HEK293T (cell line): ENCODE measurements at regions not wholly inside any gene's neighbourhood (a gene's known extent, or its start where the extent isn't known, plus 50 kb on each side); places are given as distances from the start of the nearest gene placed in this dataset.

ENCODE experiments used
- CTCF ChIA-PET: fragments of 350-600 bp; formaldehyde crosslinking; extraction: SDS; loops from one replicate; lab custom pipeline; 2021; ENCODE audit warnings: antibody characterized with exemption, inconsistent platforms; lab: Yijun Ruan, JAX
- POLR2A ChIA-PET: fragments of 350-600 bp; formaldehyde crosslinking; extraction: SDS; loops from one replicate; lab custom pipeline; 2020; ENCODE audit warnings: antibody characterized with exemption, inconsistent platforms; lab: Yijun Ruan, JAX
- DNase-seq: peaks from one replicate; pipeline ENCODE4 v3.0.0; 2012; ENCODE audit warnings: mixed read lengths; ENCODE audit errors: extremely low spot score
- ARNT ChIP-seq: fragments of 450-650 bp; IDR thresholded peaks from 2 replicates; pipeline ENCODE4 v1.6.1; 2017; ENCODE audit warnings: mild to moderate bottlenecking
- BHLHE40 ChIP-seq: fragments of 450-650 bp; IDR thresholded peaks from 2 replicates; pipeline ENCODE4 v1.6.1; 2016; ENCODE audit warnings: mild to moderate bottlenecking, moderate library complexity, borderline replicate concordance
- CTBP1 ChIP-seq: fragments of 450-650 bp; IDR thresholded peaks from 2 replicates; pipeline ENCODE4 v1.6.1; 2016; ENCODE audit warnings: borderline replicate concordance
- ELF4 ChIP-seq: fragments of 450-650 bp; IDR thresholded peaks from 2 replicates; pipeline ENCODE4 v1.6.1; 2017; ENCODE audit warnings: antibody characterized with exemption
- FOXA1 ChIP-seq: fragments of 450-650 bp; IDR thresholded peaks from 2 replicates; pipeline ENCODE4 v1.6.1; 2016; ENCODE audit warnings: mild to moderate bottlenecking
- FOXK2 ChIP-seq: fragments of 450-650 bp; IDR thresholded peaks from 2 replicates; pipeline ENCODE4 v1.6.1; 2016; ENCODE audit warnings: mild to moderate bottlenecking
- FOXM1 ChIP-seq: fragments of 450-650 bp; IDR thresholded peaks from 2 replicates; pipeline ENCODE4 v1.6.1; 2017; ENCODE audit warnings: mild to moderate bottlenecking, borderline replicate concordance
- HDGF ChIP-seq: fragments of 450-650 bp; IDR thresholded peaks from 2 replicates; pipeline ENCODE4 v1.6.1; 2017; ENCODE audit warnings: antibody characterized with exemption, borderline replicate concordance
- L3MBTL2 ChIP-seq: fragments of 450-650 bp; conservative IDR thresholded peaks from 2 replicates; pipeline ENCODE4 v1.6.1; 2016; ENCODE audit warnings: mild to moderate bottlenecking
- LEF1 ChIP-seq: fragments of 450-650 bp; IDR thresholded peaks from 2 replicates; pipeline ENCODE4 v1.6.1; 2017; ENCODE audit warnings: mild to moderate bottlenecking, borderline replicate concordance
- NFRKB ChIP-seq: fragments of 450-650 bp; IDR thresholded peaks from 2 replicates; pipeline ENCODE4 v1.6.1; 2016; ENCODE audit warnings: mild to moderate bottlenecking, moderate library complexity
- PKNOX1 ChIP-seq: fragments of 450-650 bp; IDR thresholded peaks from 2 replicates; pipeline ENCODE4 v1.6.1; 2016
- SP1 ChIP-seq: fragments of 450-650 bp; IDR thresholded peaks from 2 replicates; pipeline ENCODE4 v1.6.1; 2017
- SUZ12 ChIP-seq: fragments of 450-650 bp; IDR thresholded peaks from 2 replicates; pipeline ENCODE4 v1.6.1; 2016; ENCODE audit warnings: mild to moderate bottlenecking
- TARDBP ChIP-seq: fragments of 450-650 bp; IDR thresholded peaks from 2 replicates; pipeline ENCODE4 v1.6.1; 2016
- ZNF384 ChIP-seq: fragments of 450-650 bp; IDR thresholded peaks from 2 replicates; pipeline ENCODE4 v1.6.1; 2016

- CTCF ChIA-PET = no interaction called here
- no peak for DNase-seq
- TF ChIP-seq SP1 = no peak
- no peak for TF ChIP-seq SUZ12
- TF ChIP-seq CTBP1 = no peak
- no peak for TF ChIP-seq FOXM1
- no peak for TF ChIP-seq FOXK2
- no peak for TF ChIP-seq NFRKB
- no peak for TF ChIP-seq HDGF
- POLR2A ChIA-PET = no interaction called here
Measured at GRCh38 chr10:128324058-128324827, 198.0 kb upstream of the MKI67 start.

DNA sequence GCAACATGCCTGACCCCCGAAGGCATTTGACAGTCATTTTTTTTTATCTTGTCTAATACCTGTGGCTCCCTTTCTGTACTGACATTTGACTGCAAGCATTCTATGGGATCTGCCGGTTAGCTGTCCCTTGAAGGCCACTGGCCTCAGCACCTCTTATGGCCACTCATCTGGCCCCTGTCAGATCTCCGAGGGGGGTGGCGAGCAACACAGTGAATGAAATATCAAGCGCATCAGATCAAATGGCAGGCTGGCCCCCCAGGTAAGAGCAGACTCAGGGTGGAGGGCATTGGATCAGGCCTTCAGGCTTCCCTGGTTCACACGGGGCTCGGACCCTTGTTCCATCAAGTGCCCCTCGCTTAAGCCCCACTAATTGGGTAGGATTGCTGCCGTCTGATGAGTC, 199.6 kb upstream of the MKI67 start:
- TF ChIP-seq FOXA1 = no peak
- TF ChIP-seq LEF1 = no peak
- TF ChIP-seq ZNF384 = no peak
- no peak for TF ChIP-seq ARNT
- TF ChIP-seq FOXM1 = no peak
- TF ChIP-seq BHLHE40 = no peak
- no peak for TF ChIP-seq SP1
- TF ChIP-seq HDGF = no peak
- no peak for TF ChIP-seq SUZ12
- no peak for TF ChIP-seq CTBP1
- TF ChIP-seq L3MBTL2 = no peak
- TF ChIP-seq FOXK2 = no peak
- no peak for TF ChIP-seq TARDBP
- no peak for TF ChIP-seq ELF4
- no peak for TF ChIP-seq PKNOX1
- no peak for DNase-seq
- POLR2A ChIA-PET = no interaction called here
- CTCF ChIA-PET = no interaction called here

- no peak for DNase-seq
- ChIA-PET POLR2A (no interaction called here), CTCF (no interaction called here)
- TF ChIP-seq LEF1 (no peak), PKNOX1 (no peak), L3MBTL2 (no peak)
Measured at GRCh38 chr10:128326251-128326650, 200.0 kb upstream of the MKI67 start.

DNA sequence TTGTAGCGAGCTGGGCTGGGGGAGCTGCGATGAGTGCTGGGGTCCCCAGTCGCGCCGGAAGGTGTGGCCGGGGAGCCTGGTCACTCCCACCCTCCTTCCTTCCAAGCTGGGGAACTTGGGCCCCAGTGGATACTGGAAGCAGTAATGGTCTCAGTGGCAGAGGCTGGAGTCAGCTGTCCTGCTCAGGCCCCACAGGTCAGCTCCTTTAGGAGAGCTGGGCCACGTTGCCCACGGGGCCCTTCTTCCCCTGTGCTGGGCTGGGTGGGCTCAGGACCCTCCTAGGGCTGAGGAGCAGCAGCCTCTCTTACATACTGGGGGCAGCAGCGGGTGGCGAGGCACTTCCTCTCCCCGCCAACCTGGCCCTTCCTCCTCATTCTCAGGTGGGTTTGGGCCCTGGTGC, 200.6 kb upstream of the MKI67 start:
- DNase-seq = no peak
- TF ChIP-seq FOXA1 (no peak), LEF1 (no peak), HDGF (no peak), BHLHE40 (no peak), FOXK2 (no peak), PKNOX1 (no peak), ZNF384 (no peak), L3MBTL2 (no peak), SP1 (no peak), ARNT (no peak), SUZ12 (no peak), TARDBP (no peak), CTBP1 (no peak), NFRKB (no peak), ELF4 (no peak), FOXM1 (no peak)
- ChIA-PET CTCF (no interaction called here), POLR2A (no interaction called here)

DNA sequence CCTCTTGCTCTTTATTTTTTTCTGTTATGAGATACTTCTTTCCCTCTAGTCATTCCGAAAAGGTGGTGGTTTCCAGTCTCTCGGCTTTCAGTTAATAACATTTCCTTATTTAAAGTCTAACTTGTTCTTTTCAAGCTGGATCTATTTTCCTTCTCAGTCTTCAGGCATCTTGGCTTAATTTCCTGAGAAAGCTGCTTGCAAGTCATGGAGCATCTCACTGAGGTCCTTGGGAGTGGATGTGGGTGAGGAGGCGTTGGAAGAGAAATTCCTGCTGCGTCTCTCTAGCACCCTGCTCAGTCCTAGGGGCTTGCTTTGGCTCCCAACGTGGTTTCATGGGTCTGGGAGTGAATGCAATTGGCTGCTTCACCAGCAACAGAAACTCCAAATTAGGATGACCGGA, 210.2 kb upstream of the MKI67 start:
- ChIA-PET POLR2A (no interaction called here), CTCF (no interaction called here)
- DNase-seq = no peak
- TF ChIP-seq FOXA1 (no peak), NFRKB (no peak), ARNT (no peak), SUZ12 (no peak), HDGF (no peak), CTBP1 (no peak), SP1 (no peak), L3MBTL2 (no peak), ZNF384 (no peak), TARDBP (no peak), BHLHE40 (no peak), FOXK2 (no peak), ELF4 (no peak), PKNOX1 (no peak), FOXM1 (no peak), LEF1 (no peak)

GRCh38 chr10:128337860-128338378, 211.7 kb upstream of the MKI67 start:
- TF ChIP-seq ZNF384 (no peak), CTBP1 (no peak), LEF1 (no peak), SUZ12 (no peak), ARNT (no peak), PKNOX1 (no peak), HDGF (no peak), FOXM1 (no peak), SP1 (no peak), NFRKB (no peak), TARDBP (no peak), FOXK2 (no peak), FOXA1 (no peak), BHLHE40 (no peak), L3MBTL2 (no peak)
- CTCF ChIA-PET = no interaction called here
- no peak for DNase-seq
- POLR2A ChIA-PET = no interaction called here
